GM12891 (cell line): ENCODE measurements at regions not wholly inside any gene's neighbourhood (a gene's known extent, or its start where the extent isn't known, plus 50 kb on each side); places are given as distances from the start of the nearest gene placed in this dataset.
"Not testable (repeated sequence)": the region's sequence is repeated elsewhere in the genome, so short reads cannot be mapped to it uniquely, and the experiment has no call there.

Source experiments
- DNase-seq: peaks from one replicate; pipeline ENCODE4 v3.0.0; 2011; ENCODE audit warnings: low spot score; ENCODE audit not compliant: insufficient read length
- FAIRE-seq: peaks from 2 replicates; lab custom pipeline; 2011; peaks lifted over from hg19 to GRCh38; lab: Jason Lieb, UNC
- PAX5 ChIP-seq: IDR thresholded peaks from 2 replicates; pipeline ENCODE4 v1.6.1; 2011; ENCODE audit warnings: low read length, moderate library complexity, mild to moderate bottlenecking; ENCODE audit not compliant: insufficient read depth, severe bottlenecking
- POLR2A ChIP-seq: IDR thresholded peaks from 2 replicates; pipeline ENCODE4 v1.6.1; 2011; ENCODE audit warnings: low read depth, low read length, control low read depth
- POLR2AphosphoS5 ChIP-seq: IDR thresholded peaks from 2 replicates; pipeline ENCODE4 v1.6.1; 2011; ENCODE audit warnings: low read depth, low read length, control low read depth
- POU2F2 ChIP-seq: IDR thresholded peaks from 2 replicates; pipeline ENCODE4 v1.6.1; 2011; ENCODE audit warnings: low read depth, mild to moderate bottlenecking, control low read depth, low read length, moderate library complexity
- SPI1 ChIP-seq: IDR thresholded peaks from 2 replicates; pipeline ENCODE4 v1.6.1; 2011; ENCODE audit warnings: low read depth, low read length, control low read depth
- TAF1 ChIP-seq: IDR thresholded peaks from 2 replicates; pipeline ENCODE4 v1.6.1; 2011; ENCODE audit warnings: low read depth, low read length, control low read depth

DNA sequence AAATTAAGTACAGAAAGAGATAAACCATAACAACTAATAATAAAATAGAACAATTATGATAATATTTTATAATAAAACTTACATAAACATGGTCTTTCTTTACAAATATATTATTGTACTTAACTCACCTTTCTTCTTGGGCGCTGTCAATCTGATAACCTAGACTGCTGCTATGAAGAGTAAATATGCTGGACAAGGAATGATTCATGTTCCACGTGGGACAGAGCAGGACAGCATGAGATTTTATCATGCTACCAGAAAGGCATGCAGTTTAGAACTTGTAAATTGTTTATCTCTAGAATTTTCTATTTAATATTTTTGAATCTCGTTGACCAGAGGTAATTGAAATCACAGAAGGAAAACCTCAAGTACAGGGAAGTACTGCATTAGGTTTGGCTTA lies 210.7 kb downstream of the ANKRD30B start:
- TF ChIP-seq SPI1 (no peak), POU2F2 (no peak), POLR2AphosphoS5 (no peak)
- DNase-seq (no peak), FAIRE-seq (no peak)

DNA sequence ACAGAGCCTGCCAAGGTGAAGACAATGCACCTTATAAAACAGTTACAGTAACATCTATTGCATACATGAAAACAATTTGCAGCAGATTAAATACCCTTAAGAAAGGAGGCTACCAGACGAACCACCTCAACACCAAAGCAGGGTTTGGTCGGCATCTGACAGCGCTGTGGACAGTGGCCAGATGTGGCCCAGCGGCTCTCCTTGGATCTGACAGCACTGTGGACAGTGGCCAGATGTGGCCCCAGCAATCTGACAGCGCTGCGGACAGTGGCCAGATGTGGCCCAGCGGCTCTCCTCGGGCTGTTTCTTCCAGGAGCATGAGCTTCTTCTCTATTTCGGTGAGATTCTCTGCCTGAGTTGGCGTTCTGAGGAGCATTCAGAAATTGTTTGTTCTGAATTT lies 211.6 kb downstream of the ANKRD30B start:
- DNase-seq (no peak), FAIRE-seq (no peak)
- TF ChIP-seq SPI1, result no peak
- no peak for TF ChIP-seq POLR2A
- TF ChIP-seq POU2F2, result no peak
- TF ChIP-seq POLR2AphosphoS5, result no peak
- no peak for TF ChIP-seq TAF1
- TF ChIP-seq PAX5, result no peak

DNA sequence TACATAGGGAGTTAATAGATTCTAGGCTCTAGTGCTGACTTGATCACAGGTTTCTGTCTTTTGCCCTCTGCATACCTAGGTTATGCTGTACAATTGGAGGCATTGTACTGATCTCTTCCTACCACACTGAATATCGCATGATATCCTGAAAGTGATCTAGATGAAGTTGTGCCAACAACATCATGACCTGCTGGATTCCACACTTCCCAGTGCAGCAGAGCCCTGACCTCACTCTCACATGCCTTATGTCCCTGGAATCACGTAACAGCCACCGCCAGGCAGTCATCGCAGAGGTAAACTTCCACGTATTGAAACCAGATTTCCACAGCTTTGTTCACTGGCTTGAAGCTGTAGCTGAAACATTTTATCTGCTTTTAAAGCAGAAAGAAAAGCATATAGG lies 214.0 kb downstream of the ANKRD30B start:
- TF ChIP-seq PAX5, result no peak
- TF ChIP-seq POLR2A, result no peak
- TF ChIP-seq SPI1, result no peak
- TF ChIP-seq TAF1, result no peak
- TF ChIP-seq POLR2AphosphoS5, result no peak
- no peak for TF ChIP-seq POU2F2
- FAIRE-seq, result no peak

DNA sequence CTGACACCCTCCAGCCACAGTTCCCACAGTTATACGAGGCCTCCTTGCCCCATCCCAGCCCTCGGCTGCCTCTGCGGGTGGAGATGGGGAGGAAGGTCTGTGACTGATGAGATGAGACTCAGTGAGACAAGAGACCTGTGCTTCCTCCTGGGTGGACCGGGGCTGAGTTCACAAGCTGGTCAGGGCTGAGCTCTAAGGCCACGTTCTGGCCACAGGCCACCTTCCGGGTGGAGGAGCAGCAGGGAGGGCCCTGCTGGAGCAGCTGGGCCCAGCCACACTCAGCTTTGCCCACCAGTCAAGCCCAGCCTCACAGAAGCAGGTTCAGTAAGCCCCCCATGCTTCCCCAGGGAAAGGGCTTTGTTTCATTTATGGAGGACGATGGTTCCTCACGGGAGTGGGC lies 214.7 kb downstream of the ANKRD30B start:
- no peak for TF ChIP-seq POLR2AphosphoS5
- no peak for TF ChIP-seq PAX5
- TF ChIP-seq POU2F2, result no peak
- TF ChIP-seq POLR2A, result no peak
- no peak for TF ChIP-seq TAF1
- no peak for TF ChIP-seq SPI1
- no peak for FAIRE-seq

More for the DNA sequence above, 214.0 kb downstream of the ANKRD30B start:
- no peak for DNase-seq

DNA sequence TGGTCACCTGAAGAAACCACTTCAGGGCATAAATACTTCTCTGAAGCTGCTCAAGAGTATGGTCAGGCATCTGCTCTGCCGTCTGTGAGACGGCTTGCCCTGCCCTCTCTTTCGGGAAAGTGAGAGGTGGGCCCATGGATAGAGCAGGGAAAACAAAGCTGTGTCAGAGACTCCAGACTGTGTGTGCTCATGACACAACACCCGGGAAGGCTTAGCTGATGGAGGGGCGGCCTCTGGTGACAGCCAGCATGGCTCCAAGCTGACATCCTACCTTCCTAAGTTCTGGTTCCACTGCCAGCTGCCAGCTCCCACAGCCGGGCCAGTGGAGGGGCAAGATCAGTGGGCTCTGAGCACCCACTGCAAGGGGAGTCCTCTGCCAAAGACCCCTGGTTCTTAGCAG lies 215.3 kb downstream of the ANKRD30B start:
- TF ChIP-seq POU2F2 (no peak), POLR2AphosphoS5 (no peak), POLR2A (no peak), PAX5 (no peak), SPI1 (no peak), TAF1 (no peak)
- DNase-seq (no peak), FAIRE-seq (no peak)

More for the DNA sequence above, 214.7 kb downstream of the ANKRD30B start:
- no peak for DNase-seq

DNA sequence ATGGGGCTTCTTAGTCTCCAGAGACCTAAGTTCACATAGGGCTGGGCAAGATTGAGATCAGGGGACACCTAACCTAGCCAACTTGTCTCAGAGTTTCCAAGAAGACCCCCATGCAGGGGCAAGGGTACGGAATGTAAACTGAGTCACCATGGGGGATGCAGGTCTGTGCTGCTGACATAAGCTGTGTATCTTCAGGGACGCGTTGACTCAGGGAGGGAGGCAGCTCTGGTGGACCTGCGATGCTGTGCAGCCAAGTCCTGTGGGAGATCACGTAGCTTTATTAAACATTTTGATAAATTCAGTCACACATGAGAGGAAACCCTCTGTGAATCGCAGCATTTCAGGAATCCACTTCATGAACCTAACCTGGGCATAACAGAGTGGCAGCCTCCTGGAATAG lies 216.0 kb downstream of the ANKRD30B start:
- no peak for FAIRE-seq
- no peak for TF ChIP-seq POLR2A
- no peak for TF ChIP-seq TAF1
- no peak for TF ChIP-seq POU2F2
- no peak for TF ChIP-seq SPI1
- no peak for TF ChIP-seq POLR2AphosphoS5
- no peak for TF ChIP-seq PAX5

DNA sequence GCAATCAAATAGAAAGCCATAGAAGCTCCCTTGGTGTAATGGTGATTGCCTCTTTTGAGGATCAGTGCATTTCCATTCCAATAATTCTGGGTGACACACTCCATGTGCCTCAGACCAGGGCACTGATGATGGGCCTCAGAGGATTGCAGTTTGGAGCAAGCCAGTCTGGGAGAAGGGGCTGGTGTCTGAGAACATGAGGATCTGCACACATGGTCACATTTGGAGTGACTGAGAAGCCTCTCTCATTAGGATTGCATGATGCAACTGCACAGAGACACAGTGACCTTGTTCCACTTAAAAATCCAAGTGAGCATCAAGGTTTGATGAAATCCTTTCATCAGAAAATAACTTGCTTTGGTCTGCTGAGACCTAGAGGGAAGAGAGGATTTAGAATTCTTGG lies 216.4 kb downstream of the ANKRD30B start:
- FAIRE-seq (no peak), DNase-seq (no peak)
- TF ChIP-seq SPI1, result no peak
- TF ChIP-seq TAF1, result no peak
- TF ChIP-seq POLR2A, result no peak
- no peak for TF ChIP-seq PAX5
- no peak for TF ChIP-seq POU2F2
- no peak for TF ChIP-seq POLR2AphosphoS5

More for the DNA sequence above, 216.0 kb downstream of the ANKRD30B start:
- no peak for DNase-seq

DNA sequence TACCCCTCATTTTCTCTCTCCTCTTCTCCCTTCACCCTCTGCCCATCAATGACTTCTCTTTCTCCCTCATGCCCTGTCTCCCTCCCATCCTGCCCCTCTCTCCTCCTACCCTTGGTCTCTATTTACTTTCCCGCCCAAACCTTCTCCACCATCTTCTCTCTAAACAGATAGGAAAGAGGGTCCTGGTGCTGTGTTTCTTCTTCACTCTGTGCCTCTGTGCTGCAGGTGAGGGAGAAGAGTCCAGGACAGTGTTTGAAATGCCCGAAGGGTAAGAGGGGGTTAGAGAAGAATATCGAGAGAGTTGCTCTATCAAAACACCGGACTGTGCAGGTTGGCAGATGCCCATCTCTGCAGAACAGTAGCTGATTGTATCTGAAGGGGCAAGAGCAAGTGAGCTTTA lies 217.0 kb downstream of the ANKRD30B start:
- not testable (repeated sequence) for FAIRE-seq

DNA sequence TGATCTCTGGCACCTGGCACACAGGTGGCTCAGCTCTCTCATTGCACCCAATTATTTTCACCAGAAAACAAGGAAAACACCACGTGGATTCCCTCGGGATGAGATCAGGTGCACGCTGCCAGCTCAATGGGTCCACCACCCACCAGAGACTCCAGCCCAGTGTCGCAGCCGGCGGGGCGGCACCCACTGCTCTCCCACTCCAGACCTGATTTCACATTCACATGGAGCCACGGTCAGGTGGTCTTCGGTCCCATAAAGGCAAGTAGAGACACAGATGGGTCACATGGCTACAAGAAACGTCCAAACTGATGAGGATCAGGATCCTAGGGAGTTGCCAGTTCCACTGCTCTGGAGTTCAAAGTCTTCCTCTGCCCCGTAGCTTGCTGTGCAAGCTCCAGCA lies 217.6 kb downstream of the ANKRD30B start:
- FAIRE-seq (no peak), DNase-seq (no peak)
- TF ChIP-seq SPI1 (no peak), POLR2A (no peak), TAF1 (no peak), POLR2AphosphoS5 (no peak), POU2F2 (no peak), PAX5 (no peak)

More for the DNA sequence above, 217.0 kb downstream of the ANKRD30B start:
- DNase-seq, result not testable (repeated sequence)

DNA sequence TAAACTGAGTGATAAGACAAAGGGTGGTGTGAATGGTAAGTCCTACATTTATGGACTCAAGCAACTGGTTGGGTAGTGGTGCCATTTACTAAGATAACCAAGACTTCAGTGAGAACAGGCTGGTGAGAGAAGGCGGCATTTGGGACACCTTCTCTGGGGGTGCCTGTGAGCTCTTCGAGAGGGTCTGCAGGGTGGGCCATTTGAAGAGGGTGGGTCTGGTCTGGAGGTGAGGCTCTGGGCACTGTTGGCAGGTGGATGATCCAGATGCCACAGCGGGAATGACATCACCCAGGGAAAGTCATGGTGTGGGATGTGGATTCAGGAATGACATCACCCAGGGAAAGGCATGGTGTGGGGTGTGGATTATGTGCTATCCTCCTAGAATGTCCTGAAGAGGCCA lies 219.3 kb downstream of the ANKRD30B start:
- not testable (repeated sequence) for DNase-seq, FAIRE-seq

DNA sequence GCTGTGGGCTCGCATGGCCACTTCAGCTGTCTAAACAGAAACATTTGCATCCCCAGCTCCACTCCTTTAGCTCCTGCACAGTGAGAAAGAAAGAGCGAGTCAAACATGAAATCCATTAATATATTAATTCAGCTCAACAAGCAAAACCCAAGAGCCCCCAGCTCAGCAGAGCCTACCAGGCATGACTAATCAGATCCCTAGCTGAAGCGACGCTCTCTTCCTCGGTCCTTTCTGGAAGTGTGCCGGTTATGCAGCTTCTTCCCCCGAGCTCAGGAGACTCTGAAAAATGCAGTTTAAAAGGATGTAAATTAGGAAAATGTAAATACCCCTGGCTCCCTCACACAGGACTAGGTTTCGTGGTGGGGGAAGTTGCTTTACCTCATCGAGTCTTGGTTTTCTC lies 221.5 kb downstream of the ANKRD30B start:
- FAIRE-seq (no peak), DNase-seq (no peak)
- no peak for TF ChIP-seq TAF1
- no peak for TF ChIP-seq SPI1
- no peak for TF ChIP-seq PAX5
- TF ChIP-seq POLR2A, result no peak
- no peak for TF ChIP-seq POLR2AphosphoS5
- no peak for TF ChIP-seq POU2F2
